OCI-M1 (cell line): ENCODE measurements at regions not wholly inside any gene's neighbourhood (a gene's known extent, or its start where the extent isn't known, plus 50 kb on each side); places are given as distances from the start of the nearest gene placed in this dataset.

ENCODE experiments used
- DNase-seq: peaks from one replicate; lab custom pipeline; 2025; lab: John Stamatoyannopoulos, UW

DNA sequence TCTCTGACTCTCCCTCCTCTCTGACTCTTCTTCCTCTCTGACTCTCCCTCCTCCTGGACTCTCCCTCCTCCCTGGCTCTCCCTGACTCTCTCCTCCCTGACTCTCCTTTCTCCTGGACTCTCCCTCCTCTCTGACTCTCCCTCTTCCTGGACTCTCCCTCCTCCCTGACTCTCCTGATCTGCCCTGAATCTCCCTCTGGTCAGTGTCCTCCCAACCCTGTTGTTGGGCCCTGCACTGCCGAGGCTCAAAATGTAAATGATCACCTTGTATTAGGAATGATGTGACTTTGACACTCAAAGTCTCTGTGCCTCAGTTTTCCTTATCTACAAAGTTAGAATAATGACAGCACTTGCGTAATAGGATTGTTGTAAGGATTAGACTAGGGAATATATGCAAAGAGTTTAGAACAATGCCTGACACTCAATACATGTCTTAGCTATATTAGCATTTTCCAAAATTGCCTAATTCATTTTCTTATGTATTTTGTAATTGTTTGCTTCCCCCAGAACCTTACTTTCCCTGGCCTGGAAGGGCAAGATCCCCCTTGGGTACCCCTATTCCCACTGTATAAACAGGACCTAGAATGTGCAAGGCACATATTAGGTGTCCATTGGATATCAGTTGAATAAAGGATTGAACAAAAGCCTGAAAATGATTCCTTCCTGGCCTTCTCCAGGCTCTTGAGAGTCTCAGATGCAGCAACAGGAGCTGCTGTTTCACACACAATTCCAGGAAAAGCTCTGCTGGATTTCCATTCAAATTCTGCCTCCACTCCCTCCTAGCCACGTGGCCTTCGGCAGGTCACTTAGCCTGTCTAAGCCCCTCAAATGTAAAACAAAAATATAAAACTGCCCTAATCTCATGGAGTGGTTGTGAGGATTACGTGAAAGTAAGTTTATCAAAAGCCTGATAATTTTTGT is 170.1 kb downstream of the INHBB start:
- DNase-seq = no peak

DNA sequence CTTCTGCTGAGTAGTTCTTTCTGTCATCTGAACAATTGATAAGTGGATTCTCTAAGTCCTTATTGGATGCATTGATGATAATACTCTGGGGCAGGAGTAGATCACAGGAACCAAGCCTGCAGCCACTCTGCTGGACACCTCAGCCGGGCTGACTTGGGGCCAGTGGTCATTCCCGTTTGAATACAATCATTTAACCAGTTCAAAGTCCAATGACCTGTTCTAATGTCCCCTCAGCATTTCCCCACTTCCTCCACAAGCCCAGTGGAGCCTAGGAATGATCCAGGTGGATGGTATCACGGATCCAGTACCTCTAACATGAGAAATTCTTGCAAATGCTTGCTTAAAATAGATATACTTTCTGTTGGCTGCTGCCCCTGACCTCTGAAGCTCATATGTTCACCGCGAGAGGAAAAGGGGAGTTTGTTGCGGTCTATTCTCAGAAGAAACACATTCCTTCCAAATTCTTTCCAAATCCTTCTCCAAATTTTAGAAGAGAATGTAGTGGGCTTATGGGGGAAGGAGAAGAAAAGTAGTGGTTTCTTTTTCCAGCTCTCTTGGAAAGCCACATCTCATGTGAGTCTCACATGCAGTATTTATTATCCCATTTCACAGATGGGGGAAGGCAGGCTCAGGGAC is 170.9 kb downstream of the INHBB start:
- DNase-seq = no peak

DNA sequence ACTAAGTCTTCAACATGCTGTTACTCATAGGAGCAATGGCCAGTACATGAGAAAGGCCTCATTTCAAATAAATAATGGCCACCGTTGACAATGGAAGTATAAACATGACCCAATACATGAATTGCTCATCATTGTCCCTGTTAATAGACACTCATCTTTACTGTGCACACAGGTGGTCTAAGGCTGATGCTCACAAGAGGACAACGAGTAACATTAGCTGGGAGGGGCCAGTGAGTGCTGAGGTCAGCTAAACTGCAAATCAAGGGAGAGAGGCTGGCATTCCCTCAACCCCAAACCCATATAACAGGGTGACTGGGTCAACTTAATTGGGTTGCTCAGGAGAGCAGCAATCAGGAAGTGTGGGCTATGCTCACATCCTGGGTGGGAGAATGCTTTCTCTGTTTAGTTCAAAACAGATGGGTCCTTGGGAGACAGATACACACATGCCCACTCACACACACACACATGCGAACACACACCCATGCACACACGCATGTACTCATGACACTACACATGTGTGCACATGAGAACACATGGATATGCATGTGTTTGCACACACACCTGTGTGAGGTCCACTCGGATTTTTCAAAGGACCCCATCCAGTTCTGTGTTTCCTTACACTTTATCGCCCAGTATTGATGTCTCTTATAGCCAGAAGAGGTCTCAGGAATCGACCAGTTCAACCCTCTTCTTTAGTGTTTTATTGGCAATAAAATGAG is 172.0 kb downstream of the INHBB start:
- no peak for DNase-seq

DNA sequence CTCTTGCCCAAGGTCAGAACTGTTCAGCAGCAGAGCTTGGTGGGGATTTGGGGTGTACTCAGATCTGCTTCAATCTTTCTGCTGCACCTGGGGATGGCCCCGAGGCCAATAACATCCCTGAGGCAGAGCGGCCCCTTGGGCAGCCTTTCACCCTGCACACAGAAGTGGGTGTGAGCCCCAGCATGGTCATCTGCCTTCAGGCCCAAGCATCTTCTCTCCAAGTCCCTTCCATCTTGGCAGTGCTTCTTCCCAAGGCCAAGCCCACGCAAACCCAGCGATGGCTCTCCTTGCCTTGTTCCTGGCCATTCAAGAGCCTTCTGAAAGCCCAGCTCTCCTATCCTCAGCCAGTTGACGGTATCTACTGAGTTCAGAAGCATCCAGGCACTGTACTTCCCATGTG is 172.9 kb downstream of the INHBB start:
- DNase-seq = no peak

DNA sequence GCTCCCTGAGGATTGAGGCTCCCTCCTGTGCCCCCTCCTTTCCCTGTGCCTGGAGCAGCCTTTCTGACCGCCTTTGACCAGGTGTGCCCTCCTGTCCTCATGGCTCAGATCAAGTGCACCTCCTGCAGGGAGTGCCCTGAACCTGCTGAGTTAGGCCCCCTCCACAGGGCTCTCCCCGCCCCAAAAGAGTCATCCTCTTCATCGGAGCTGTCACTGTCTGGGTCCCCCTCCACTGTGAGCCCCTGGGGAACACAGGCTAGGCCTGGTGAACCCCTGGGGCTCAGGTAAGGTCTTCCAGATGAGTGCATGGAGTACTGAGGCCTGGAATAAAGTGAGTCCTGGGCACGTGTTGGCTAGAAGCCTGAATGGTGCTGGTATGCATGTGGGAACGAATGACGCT is 173.5 kb downstream of the INHBB start:
- no peak for DNase-seq

DNA sequence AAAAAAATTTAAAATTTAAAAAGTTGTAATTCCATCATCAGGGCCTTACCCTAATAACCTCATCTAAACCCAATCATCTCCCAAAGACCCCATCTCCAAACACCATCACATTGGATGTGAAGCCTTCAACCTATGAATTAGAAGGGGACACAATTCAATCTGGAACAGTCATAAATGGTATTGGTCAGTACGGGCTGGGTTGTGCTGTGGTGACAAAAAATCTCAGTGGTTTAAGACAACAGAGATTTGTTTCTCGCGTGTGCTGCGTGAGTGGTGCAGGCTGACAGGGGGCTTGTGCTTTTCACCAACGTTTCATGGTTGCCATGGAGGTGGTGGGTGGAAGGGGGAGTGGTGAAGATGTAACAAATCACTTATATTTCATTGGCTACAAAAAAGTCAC is 174.5 kb downstream of the INHBB start:
- DNase-seq = no peak

DNA sequence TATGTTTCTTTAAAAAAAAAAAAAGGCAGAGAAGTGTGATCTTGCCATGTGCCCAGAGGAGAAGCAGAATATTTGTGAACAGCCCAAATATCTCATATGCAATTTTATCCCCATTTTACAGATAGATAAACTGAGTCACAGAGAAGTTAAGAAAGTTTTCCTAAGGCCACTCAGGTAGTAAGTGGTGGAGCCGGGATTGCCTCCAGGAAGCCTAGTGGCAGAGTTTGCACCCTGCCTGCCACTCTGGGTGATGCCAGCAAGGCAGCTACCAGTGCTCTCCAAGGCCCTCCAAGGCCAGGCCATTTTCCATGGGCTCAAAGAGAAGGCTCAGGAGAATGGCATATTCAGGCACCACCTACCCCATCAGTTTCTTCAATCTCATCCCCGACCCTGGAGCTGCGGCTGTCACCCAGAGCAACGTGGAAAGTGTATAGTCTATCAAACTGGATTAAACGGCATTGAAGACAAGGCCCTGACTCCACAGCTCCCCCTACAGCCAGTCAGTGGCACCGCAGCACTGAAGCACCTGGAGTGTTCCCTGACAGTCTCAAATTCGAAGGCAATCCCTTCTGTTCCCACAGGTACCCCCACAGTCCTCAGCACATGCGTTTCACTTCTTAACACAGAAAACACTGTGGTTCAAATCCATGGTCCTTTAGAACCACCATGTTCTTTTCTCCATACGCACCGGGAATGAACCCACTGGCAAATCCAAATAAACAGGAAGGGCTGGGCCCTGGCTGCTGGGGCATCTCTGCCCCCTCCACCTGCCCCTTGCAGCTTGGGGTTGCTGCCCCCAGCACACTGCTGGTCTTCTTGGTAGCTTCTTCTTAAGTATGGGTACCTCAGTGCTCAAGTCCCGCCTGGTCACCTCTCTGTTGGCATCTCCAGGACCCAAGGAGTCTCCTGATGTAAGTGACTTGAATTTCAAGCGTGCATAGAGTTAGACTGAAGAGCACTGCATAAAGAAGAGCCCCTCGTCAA is 175.3 kb downstream of the INHBB start:
- DNase-seq = peak; percentile 62

DNA sequence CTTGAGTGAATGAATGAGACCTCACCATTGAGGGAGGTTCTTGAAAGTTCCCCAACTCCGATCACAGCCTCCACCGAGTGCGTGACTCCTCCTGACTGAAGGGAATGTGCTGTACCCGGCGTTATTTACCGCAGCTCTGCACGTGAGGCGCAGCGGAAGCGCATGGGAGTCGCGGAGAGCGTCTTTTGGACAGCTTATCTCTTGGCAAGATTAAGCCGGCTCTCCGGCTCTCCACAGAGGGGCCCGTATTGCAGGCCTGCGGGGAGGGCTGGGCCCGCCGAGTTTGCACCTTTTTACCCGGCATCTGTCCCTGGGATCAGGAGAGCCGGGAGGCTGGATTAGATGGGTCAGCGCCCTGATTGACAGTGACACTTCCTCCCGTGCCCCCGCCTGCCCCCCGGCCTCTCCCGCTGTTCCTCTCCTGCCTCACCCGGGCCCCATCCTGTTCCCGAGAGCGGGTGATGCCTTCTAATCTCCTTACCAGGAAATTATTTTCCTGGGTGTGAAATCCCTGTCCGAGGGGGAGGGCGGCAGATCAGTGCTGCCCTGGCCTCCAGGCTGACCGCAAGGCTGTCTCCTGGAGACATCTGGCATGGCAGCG is 176.3 kb downstream of the INHBB start:
- no peak for DNase-seq

DNA sequence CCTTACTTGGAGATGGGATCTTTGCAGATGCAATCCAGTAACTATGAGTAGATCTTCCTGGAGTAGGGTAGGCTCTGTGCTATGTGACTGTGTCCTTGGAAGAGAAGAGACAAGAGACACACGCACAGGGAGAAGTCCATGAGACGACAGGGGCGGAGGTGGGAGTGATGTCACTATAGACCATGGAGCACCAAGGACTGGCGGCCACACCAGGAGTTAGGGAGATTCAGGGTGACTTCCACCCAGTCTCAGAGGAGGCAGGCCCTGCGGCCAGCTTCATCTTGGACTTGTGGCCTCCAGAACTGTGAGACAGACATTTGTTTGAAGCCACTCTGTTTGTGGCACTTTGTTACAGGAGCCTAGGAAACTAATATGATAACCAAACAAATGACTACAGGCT is 177.8 kb downstream of the INHBB start:
- no peak for DNase-seq

DNA sequence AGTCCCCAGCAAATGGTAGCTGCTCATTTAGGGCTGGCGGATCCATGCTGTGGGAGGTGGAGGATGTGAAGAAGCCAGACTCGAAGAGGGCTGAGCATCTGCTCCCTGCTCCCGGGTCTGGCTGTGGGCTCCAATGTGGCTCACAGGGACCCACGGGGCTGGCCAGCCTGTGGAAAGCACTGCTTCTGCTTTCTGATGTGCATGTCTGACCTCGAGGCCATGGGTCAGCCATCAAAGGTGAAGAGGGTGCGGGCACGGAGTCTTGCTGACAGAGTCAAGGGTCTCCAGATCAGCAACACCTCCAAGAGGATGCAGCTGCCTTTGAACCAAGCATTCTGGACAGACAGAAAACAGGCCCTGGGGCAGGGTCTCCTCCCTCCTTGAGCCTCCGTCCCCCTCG is 178.2 kb downstream of the INHBB start:
- no peak for DNase-seq

DNA sequence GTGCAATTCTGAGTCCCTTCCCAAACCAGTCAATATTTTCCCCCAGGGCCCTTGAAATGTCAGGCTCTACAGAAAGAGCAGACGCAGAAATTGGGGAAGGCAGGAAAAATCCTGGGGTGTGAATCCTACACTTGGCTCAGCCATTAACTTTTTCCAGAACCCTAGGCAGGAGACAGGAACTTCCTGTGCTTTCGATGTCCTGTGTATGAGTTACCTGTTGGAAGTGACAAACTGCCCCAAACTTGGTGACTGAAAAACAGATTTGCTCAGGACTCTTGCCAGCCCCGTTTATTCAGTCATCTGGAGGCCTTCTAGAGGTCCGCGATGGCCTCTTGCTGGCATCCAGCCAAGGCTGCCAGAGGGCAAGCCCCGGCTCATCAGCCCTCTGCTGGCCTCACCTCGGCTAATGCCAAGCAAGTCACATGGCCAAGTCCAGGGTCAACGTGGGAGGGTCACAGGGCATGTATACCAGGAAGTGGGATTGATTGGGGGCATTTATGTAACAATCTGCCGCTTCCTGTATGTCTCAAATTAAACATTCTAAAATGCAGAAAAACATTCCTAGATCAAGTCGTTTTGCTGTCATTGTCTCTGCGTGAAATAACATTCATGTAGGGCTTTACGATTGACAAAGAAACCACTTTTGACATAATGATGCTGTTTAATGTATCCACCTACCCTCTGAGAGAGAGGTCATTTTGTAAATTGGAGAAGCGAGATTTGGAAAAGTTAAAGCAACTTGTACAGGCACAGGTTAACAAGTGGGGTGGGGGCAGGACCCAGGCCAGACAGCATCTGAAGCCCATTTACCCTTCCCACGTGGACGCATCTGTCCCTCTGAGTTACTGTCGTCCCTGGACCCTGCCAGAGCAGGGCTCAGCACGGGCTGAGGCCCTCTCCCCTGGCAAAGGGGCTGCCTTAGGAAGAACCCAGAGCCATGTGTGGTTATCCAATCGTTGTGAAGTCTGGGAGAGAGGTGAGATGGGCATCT is 179.4 kb downstream of the INHBB start:
- DNase-seq = no peak

DNA sequence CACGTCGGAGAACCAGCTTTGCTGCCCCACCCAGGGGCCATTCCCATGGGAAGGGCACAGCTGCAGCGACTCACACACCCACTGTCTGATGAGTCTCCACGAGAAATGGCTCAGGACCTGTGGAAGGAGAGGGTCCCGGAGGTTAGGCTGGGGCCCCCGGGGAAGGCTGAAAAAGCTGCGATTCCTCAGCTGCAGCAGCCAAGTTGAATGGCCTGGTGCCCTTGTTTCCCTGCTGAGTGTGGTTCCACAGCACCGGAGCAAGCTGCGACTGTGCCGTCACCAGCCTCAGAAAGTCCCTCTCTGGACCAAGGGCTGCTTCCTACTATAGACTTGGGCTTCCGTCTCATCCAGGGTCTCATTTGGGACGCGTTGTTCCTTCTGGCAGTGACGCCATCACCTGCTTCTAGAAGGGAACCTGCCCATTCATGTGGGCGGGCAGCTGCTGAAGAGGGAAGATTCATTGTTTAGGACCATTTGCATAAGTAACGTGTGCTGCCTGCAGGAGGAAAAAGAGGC is 180.2 kb downstream of the INHBB start:
- no peak for DNase-seq

DNA sequence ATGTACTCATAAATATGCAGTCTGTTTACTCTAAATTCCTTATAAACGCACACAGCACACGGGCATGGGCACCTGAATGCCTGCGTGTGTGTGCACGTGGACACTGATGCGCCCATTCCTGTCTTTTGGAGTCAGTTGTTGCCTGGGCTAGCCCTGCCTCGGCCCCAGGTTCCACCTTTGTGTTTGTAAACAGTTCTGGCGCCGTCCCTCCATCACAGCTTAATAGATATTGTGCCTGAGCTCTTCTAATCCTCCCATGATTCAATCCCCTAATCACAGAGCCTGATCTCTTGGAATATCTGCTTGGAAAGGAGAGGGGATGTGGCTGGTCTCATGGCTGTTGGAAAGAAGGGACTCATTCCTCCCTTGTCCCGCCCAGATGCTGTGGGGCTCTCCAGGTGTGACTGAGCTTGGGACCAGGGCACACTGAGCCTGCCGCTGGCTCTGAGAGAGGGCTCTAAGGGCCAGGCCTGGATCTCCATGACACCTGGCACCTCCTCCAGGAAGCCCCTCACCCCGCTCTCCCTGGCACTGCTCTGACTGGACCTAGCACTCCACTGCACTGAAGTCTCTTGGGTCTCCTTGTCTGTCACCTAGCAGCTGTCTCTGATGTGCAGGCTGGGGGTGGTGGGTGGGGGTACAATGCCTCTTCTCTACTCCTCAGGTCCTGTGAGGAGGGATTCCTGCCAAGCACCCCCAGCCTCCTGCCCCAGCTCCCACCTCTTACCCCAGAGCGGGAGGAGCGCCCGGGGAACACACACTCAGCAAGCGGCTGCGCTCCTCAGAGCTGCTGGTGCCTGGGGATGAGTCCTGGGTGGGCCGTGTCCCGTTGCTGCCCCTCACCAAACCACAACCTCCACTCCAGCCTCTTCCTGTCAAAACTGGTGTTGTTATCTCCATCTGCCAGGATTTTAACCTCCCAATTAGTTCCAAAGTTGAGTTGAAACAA is 181.3 kb downstream of the INHBB start:
- DNase-seq = no peak

DNA sequence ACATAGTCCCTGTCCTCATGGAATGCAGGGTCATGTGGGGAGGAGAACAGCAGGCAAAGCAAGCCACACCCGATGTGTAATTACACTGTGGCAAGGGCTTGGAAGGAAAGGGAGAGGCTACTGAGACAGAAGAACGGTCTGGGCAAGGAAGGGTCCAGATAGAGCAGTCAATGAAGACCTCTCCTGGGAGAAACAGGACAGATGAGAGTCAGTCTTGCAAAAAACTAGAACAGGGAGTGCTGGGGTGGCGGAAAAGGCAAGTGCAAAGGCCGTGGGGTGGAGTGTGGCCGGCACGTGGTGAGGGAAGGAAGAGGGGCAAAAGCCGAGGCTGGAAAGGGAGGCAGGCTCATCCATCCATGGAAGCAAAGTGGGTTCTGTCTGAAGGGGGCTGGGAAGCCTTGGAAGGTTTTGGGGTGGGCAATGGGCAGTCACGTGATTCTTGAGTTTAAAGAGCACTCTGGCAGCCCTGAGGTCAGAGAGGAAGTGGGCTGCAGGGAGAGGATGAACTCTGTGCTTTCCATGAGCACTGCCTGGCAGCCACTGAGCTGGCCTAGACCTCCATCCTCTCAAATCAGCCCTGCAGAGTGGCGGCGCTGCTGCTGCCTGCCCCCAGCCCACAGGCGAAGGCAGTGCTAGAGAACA is 182.2 kb downstream of the INHBB start:
- DNase-seq = no peak

DNA sequence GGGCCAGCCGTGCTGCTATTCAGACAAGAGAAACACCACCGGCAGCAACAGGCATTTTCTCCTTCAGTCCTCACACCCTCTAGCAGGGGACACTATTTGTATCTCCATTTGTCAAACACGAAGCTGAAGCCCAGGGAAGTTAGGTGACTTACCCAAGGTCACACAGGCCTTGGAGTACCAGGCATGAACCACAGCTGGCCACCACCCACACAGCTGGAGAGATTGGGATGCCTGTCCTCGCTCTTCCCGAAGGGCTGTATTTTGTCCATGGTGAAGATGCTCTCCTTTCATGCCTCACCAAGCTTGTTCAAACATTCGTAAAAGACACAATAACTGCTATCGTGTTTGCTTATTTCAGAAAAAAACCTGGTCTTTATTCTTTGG is 182.7 kb downstream of the INHBB start:
- DNase-seq = no peak

DNA sequence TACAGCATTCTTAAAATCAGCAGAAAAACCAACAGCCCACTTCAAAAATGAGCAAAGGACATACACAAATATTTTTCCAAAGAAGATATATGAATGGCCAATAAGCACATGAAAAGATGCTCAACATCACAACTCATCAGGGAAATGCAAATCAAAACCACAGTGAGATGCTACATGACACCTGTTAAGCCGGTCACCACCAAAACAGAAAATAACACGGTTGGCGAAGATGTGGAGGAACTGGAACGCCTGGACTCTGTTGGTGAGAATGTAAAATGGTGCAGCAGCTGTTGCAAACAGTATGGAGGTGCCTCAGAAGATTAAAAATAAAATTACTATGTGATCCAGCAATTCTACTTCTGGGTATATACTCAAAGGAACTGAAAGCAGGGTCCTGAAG is 184.8 kb downstream of the INHBB start:
- no peak for DNase-seq

DNA sequence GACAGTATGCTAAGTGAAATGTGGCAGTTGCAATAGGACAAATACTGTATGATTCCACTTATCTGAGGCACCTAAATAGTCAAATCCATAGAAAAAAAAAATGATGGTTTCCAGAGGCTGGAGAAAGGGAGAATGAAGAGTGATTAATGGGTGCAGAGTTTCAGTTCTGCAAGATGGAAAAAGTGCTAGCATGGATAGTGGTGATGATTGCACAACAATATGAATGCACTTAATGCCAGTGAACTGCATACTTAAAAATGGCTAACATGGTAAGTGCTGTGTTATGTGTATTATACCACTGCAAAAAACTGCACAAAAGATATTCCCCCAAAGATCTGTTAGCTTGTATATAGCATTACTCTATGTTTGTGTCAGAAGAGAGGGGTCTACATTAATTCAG is 185.4 kb downstream of the INHBB start:
- DNase-seq = no peak
